DOHH2 (cell line): ENCODE measurements at regions not wholly inside any gene's neighbourhood (a gene's known extent, or its start where the extent isn't known, plus 50 kb on each side); places are given as distances from the start of the nearest gene placed in this dataset.

Experiments used
- H3F3A ChIP-seq: fragments of 200-600 bp; sonication (generic), shearing (Covaris generic); 2 replicates; pipeline ENCODE4 v1.6.0; 2016; ENCODE audit warnings: antibody characterized with exemption, mild to moderate bottlenecking; ENCODE audit not compliant: control insufficient read depth, insufficient read depth
- H3K27ac ChIP-seq: fragments of 200-600 bp; sonication (generic); 2 replicates; pipeline ENCODE4 v1.5.1; 2014; ENCODE audit warnings: low read depth, mild to moderate bottlenecking, low read length, moderate library complexity
- H3K27me3 ChIP-seq: fragments of 200-600 bp; sonication (generic); 2 replicates; pipeline ENCODE4 v1.6.1; 2014; ENCODE audit warnings: mild to moderate bottlenecking, low read length, mixed read lengths; ENCODE audit not compliant: control insufficient read depth
- H3K36me3 ChIP-seq: fragments of 200-600 bp; sonication (generic); 2 replicates; pipeline ENCODE4 v1.6.1; 2014; ENCODE audit warnings: mild to moderate bottlenecking, low read length, moderate library complexity, mixed read lengths; ENCODE audit not compliant: control insufficient read depth
- H3K4me1 ChIP-seq: fragments of 200-600 bp; sonication (generic); 2 replicates; pipeline ENCODE4 v1.6.1; 2014; ENCODE audit warnings: mild to moderate bottlenecking, low read length, mixed read lengths; ENCODE audit not compliant: control insufficient read depth
- H3K4me2 ChIP-seq: fragments of 200-600 bp; sonication (generic); 2 replicates; pipeline ENCODE4 v1.6.0; 2014; ENCODE audit warnings: mild to moderate bottlenecking, low read length, moderate library complexity
- H3K4me3 ChIP-seq: fragments of 200-600 bp; sonication (generic); 2 replicates; pipeline ENCODE4 v1.5.1; 2014; ENCODE audit warnings: mild to moderate bottlenecking, low read length, mixed read lengths
- H3K79me2 ChIP-seq: fragments of 200-600 bp; sonication (generic); 2 replicates; pipeline ENCODE4 v1.6.1; 2014; ENCODE audit warnings: mild to moderate bottlenecking, low read length, mixed read lengths; ENCODE audit not compliant: control insufficient read depth
- H3K9me2 ChIP-seq: fragments of 200-600 bp; sonication (generic); replicated peaks from 2 replicates; pipeline ENCODE4 v1.6.1; 2014; ENCODE audit warnings: mild to moderate bottlenecking, low read length, mixed read lengths; ENCODE audit not compliant: control insufficient read depth
- H3K9me3 ChIP-seq: fragments of 200-600 bp; sonication (generic); 2 replicates; pipeline ENCODE4 v1.6.1; 2014; ENCODE audit warnings: antibody characterized with exemption, low read length, mixed read lengths; ENCODE audit not compliant: control insufficient read depth, insufficient read depth
- H4K20me1 ChIP-seq: fragments of 200-600 bp; sonication (generic); 2 replicates; pipeline ENCODE4 v1.6.0; 2014; ENCODE audit warnings: low read depth, mild to moderate bottlenecking, antibody characterized with exemption, low read length, moderate library complexity; ENCODE audit not compliant: control insufficient read depth, insufficient read depth
- EZH2phosphoT487 ChIP-seq: fragments of 200-600 bp; sonication (generic); IDR thresholded peaks from 2 replicates; pipeline ENCODE4 v1.6.1; 2017; ENCODE audit warnings: borderline replicate concordance, mild to moderate bottlenecking, antibody characterized with exemption, low read length, moderate library complexity, mixed read lengths
- TF ChIP-seq, protein P1 (sequence below): fragments of 200-600 bp; sonication (generic); IDR thresholded peaks from one replicate; pipeline ENCODE4 v1.5.1; 2014; ENCODE audit warnings: antibody characterized with exemption, mild to moderate bottlenecking, low read depth, low read length; ENCODE audit not compliant: poor library complexity, severe bottlenecking

DNA sequence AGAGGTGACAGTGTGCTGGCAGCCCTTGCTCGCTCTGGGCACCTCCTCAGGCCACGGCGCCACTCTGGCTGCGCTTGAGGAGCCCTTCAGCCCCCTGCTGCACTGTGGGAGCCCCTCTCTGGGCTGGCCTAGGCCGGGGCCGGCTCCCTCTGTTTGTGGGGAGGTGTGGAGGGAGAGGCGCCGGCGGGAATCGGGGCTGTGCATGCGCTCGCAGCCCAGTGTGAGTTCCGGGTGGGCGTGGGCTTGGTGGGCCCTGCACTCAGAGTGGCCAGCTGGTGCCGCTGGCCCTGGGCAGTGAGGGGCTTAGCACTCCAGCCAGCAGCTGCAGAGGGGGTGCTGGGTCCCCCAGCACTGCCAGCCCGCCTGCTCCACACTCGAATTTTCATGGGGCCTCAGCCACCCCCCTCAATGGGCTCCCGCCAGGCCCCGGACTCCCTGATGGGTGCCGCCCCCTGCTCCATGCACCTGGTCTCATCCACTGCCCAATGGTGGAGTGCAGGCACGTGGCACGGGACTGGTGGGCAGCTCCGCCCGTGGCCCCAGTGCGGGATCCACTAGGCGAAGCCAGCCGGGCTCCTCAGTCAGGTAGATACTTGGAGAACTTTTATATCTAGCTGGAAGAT is 96.7 kb upstream of the BET1 start:
- H3K27ac ChIP-seq: no peak overlapping the region
- no peak overlapping the region for H3K4me3 ChIP-seq
- H3K4me2 ChIP-seq: no peak overlapping the region
- no peaks in the 10 kb centered on the region for H3K4me1 ChIP-seq
- TF ChIP-seq, protein P1, sequence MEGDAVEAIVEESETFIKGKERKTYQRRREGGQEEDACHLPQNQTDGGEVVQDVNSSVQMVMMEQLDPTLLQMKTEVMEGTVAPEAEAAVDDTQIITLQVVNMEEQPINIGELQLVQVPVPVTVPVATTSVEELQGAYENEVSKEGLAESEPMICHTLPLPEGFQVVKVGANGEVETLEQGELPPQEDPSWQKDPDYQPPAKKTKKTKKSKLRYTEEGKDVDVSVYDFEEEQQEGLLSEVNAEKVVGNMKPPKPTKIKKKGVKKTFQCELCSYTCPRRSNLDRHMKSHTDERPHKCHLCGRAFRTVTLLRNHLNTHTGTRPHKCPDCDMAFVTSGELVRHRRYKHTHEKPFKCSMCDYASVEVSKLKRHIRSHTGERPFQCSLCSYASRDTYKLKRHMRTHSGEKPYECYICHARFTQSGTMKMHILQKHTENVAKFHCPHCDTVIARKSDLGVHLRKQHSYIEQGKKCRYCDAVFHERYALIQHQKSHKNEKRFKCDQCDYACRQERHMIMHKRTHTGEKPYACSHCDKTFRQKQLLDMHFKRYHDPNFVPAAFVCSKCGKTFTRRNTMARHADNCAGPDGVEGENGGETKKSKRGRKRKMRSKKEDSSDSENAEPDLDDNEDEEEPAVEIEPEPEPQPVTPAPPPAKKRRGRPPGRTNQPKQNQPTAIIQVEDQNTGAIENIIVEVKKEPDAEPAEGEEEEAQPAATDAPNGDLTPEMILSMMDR: no peak
- no peak for TF ChIP-seq EZH2phosphoT487
- no peaks in the 10 kb centered on the region for H3F3A ChIP-seq
- no peaks in the 10 kb centered on the region for H3K27me3 ChIP-seq
- H4K20me1 ChIP-seq: no peaks in the 10 kb centered on the region
- no peaks in the 10 kb centered on the region for H3K79me2 ChIP-seq
- H3K36me3 ChIP-seq: no peaks in the 10 kb centered on the region
- H3K9me2 ChIP-seq: no peaks in the 10 kb centered on the region
- peaks cover 6% of the 10 kb centered on the region; the same call in 1 of the 2 replicates for H3K9me3 ChIP-seq

DNA sequence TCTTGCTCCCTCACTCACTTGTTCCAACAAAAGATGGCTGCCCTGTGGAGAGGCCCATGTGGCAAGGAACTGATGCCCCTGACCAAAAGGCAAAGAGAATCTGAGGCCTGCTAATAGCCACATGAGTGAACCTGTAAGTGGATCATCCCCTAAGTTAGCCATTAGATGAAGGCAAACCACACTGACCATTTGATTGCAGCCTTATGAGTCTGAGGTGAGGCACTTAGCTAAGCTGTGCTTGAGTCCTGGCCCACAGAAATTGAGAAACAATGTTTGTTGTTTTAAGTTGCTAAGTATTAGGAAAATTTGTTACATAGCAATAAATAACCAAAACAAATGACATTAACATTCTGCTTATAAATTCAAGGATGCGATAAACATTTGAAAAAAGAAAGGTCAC is 100.1 kb upstream of the BET1 start:
- no peaks in the 10 kb centered on the region for H3K9me2 ChIP-seq
- H3K9me3 ChIP-seq: peaks cover 6% of the 10 kb centered on the region; the same call in 1 of the 2 replicates
- no peaks in the 10 kb centered on the region for H3K27me3 ChIP-seq
- no peaks in the 10 kb centered on the region for H3K36me3 ChIP-seq
- H3K4me1 ChIP-seq: no peaks in the 10 kb centered on the region
- TF ChIP-seq, protein P1: no peak
- TF ChIP-seq EZH2phosphoT487: no peak
- no peak overlapping the region for H3K4me3 ChIP-seq
- H3K4me2 ChIP-seq: no peak overlapping the region
- H3K27ac ChIP-seq: no peak overlapping the region
- H3K79me2 ChIP-seq: no peaks in the 10 kb centered on the region
- no peaks in the 10 kb centered on the region for H4K20me1 ChIP-seq
- no peaks in the 10 kb centered on the region for H3F3A ChIP-seq

DNA sequence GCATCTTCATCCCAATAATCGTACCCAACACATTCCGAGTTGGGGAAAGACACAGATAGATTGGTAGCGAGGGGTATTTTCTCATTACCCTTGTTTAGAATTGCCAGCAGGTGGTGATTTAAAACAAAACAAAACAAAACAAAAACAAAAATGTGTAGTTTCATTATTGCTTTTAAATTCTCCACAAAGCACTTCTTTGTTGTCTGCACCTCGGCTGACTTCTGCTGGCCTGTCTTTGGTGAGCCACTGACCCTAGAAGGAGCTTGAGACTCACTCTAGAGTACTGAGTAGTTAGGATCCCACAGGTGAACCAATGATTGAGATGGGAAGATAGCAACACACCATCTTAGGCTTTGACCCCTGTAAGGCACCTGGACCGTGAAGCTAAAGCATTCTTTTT is 105.4 kb upstream of the BET1 start:
- Histone ChIP-seq H3K4me2 (no peak overlapping the region), H3K27ac (no peak overlapping the region), H3K9me3 (no peaks in the 10 kb centered on the region), H3F3A (no peaks in the 10 kb centered on the region), H4K20me1 (no peaks in the 10 kb centered on the region), H3K4me1 (no peaks in the 10 kb centered on the region), H3K79me2 (no peaks in the 10 kb centered on the region), H3K36me3 (no peaks in the 10 kb centered on the region), H3K27me3 (no peaks in the 10 kb centered on the region), H3K4me3 (no peak overlapping the region), H3K9me2 (no peaks in the 10 kb centered on the region)
- TF ChIP-seq EZH2phosphoT487: no peak
- TF ChIP-seq, protein P1: no peak

- H3K4me2 ChIP-seq: no peak overlapping the region
These were observed 106.9 kb upstream of the BET1 start for GRCh38 chr7:94111009-94111408.

More at GRCh38 chr7:94111009-94111408, 106.9 kb upstream of the BET1 start:
- H3K27ac ChIP-seq: no peak overlapping the region
- TF ChIP-seq EZH2phosphoT487: no peak
- H4K20me1 ChIP-seq: no peaks in the 10 kb centered on the region
- no peaks in the 10 kb centered on the region for H3K9me3 ChIP-seq
- H3K9me2 ChIP-seq: no peaks in the 10 kb centered on the region
- no peaks in the 10 kb centered on the region for H3K4me1 ChIP-seq
- no peaks in the 10 kb centered on the region for H3F3A ChIP-seq
- no peaks in the 10 kb centered on the region for H3K36me3 ChIP-seq
- H3K4me3 ChIP-seq: no peak overlapping the region
- no peaks in the 10 kb centered on the region for H3K27me3 ChIP-seq
- H3K79me2 ChIP-seq: no peaks in the 10 kb centered on the region
